Mammary epithelial cell (primary cell): ENCODE measurements at regions not wholly inside any gene's neighbourhood (a gene's known extent, or its start where the extent isn't known, plus 50 kb on each side); places are given as distances from the start of the nearest gene placed in this dataset.

ENCODE experiments used
- EZH2 ChIP-seq: IDR thresholded peaks from 2 replicates; pipeline ENCODE4 v1.6.1; 2012; ENCODE audit warnings: low read length, inconsistent platforms, borderline replicate concordance
- TF ChIP-seq, protein P1 (sequence below), 2 donors: IDR thresholded peaks in 1 of 2; conservative IDR thresholded peaks in 1 of 2; 2 replicates each; pipeline ENCODE4 v1.5.1; 2011 to 2012; ENCODE audit warnings: inconsistent platforms in 2 of 2, low read length in 2 of 2, mild to moderate bottlenecking in 2 of 2, control low read depth in 1 of 2, low read depth in 1 of 2; ENCODE audit not compliant: insufficient read depth in 1 of 2; ENCODE audit errors: extremely low read depth in 1 of 2

DNA sequence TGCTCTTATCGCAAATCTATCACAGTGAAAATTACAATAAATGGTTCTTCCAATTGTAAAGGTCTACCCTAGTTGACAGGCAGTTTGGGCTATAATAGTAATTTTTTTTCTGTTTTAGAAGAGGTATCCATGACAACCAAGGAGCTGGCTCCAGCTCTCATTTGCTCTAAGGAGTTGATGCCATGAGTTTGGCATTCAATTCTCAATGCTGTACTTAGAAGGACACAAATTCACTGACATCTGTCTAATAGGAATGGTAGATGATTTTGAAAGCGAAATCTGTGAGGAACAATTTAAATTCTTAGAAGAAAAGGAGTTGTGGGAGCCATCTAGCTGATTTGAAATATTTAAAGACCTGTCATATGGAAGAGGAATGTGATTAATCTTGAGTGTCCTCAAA is 203.6 kb upstream of the DAB2 start:
- TF ChIP-seq, protein P1, sequence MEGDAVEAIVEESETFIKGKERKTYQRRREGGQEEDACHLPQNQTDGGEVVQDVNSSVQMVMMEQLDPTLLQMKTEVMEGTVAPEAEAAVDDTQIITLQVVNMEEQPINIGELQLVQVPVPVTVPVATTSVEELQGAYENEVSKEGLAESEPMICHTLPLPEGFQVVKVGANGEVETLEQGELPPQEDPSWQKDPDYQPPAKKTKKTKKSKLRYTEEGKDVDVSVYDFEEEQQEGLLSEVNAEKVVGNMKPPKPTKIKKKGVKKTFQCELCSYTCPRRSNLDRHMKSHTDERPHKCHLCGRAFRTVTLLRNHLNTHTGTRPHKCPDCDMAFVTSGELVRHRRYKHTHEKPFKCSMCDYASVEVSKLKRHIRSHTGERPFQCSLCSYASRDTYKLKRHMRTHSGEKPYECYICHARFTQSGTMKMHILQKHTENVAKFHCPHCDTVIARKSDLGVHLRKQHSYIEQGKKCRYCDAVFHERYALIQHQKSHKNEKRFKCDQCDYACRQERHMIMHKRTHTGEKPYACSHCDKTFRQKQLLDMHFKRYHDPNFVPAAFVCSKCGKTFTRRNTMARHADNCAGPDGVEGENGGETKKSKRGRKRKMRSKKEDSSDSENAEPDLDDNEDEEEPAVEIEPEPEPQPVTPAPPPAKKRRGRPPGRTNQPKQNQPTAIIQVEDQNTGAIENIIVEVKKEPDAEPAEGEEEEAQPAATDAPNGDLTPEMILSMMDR (conservative IDR thresholded peaks at IDR 0.05 in 1 of 2, IDR thresholded peaks at IDR 0.05 in 1 of 2; ENCODE audit: extremely low read depth in 1 of 2, insufficient read depth in 1 of 2, low read depth in 1 of 2, low read length in 2 of 2): no peak
- TF ChIP-seq EZH2: no peak
